Fibroblast of peridontal ligament (primary cell): ENCODE measurements at regions not wholly inside any gene's neighbourhood (a gene's known extent, or its start where the extent isn't known, plus 50 kb on each side); places are given as distances from the start of the nearest gene placed in this dataset.
A peak's percentile ranks its signal among the peaks of the same experiment; 100 is the strongest.
"Not testable (repeated sequence)": the region's sequence is repeated elsewhere in the genome, so short reads cannot be mapped to it uniquely, and the experiment has no call there.

Experiments
- DNase-seq: peaks from one replicate; pipeline ENCODE4 v3.0.0-alpha.2; 2010; ENCODE audit errors: extremely low read depth

- peak; percentile 88 for DNase-seq
Observed at GRCh38 chr15:36075333-36075732, 504.1 kb upstream of the CDIN1 start.

- DNase-seq = no peak
Observed at GRCh38 chr15:36079021-36079420, 500.4 kb upstream of the CDIN1 start.

GRCh38 chr15:36080759-36081158, 498.7 kb upstream of the CDIN1 start:
- no peak for DNase-seq

- no peak for DNase-seq
Observed at GRCh38 chr15:36090286-36090946, 489.0 kb upstream of the CDIN1 start.

GRCh38 chr15:36106640-36107335, 472.6 kb upstream of the CDIN1 start:
- peak; percentile 19 for DNase-seq

- no peak for DNase-seq
Observed at GRCh38 chr15:36108541-36108940, 470.9 kb upstream of the CDIN1 start.

- peak; percentile 61 for DNase-seq
Observed at GRCh38 chr15:36109943-36110658, 469.3 kb upstream of the CDIN1 start.

GRCh38 chr15:36110659-36110993, 468.8 kb upstream of the CDIN1 start:
- no peak for DNase-seq

- no peak for DNase-seq
Observed at GRCh38 chr15:36117296-36117787, 462.1 kb upstream of the CDIN1 start.

- DNase-seq = no peak
Observed at GRCh38 chr15:36126194-36126593, 453.2 kb upstream of the CDIN1 start.

GRCh38 chr15:36130641-36131310, 448.6 kb upstream of the CDIN1 start:
- DNase-seq = peak; percentile 71

- DNase-seq = no peak
Observed at GRCh38 chr15:36133742-36134141, 445.7 kb upstream of the CDIN1 start.

GRCh38 chr15:36136049-36136448, 443.4 kb upstream of the CDIN1 start:
- DNase-seq = no peak

- DNase-seq = peak; percentile 55
Observed at GRCh38 chr15:36152936-36153335, 426.5 kb upstream of the CDIN1 start.

- DNase-seq = peak; percentile 46
Observed at GRCh38 chr15:36156879-36157427, 422.5 kb upstream of the CDIN1 start.

- DNase-seq = no peak
Observed at GRCh38 chr15:36160351-36160750, 419.1 kb upstream of the CDIN1 start.

- no peak for DNase-seq
Observed at GRCh38 chr15:36161108-36161507, 418.3 kb upstream of the CDIN1 start.

- peak; percentile 92 for DNase-seq
Observed at GRCh38 chr15:36161771-36162212, 417.6 kb upstream of the CDIN1 start.

- DNase-seq = not testable (repeated sequence)
Observed at GRCh38 chr15:36163983-36164382, 415.4 kb upstream of the CDIN1 start.

GRCh38 chr15:36172955-36173354, 406.5 kb upstream of the CDIN1 start:
- DNase-seq = no peak

GRCh38 chr15:36175186-36175740, 404.2 kb upstream of the CDIN1 start:
- DNase-seq = no peak
